Activated CD4-positive, CD25-positive, alpha-beta regulatory T cell (primary cell): ENCODE measurements at regions not wholly inside any gene's neighbourhood (a gene's known extent, or its start where the extent isn't known, plus 50 kb on each side); places are given as distances from the start of the nearest gene placed in this dataset.
"Not testable (repeated sequence)": the region's sequence is repeated elsewhere in the genome, so short reads cannot be mapped to it uniquely, and the experiment has no call there.

Source experiments
- DNase-seq, 4 experiments: peaks; one replicate each; lab custom pipeline; 2025; lab: John Stamatoyannopoulos, UW

DNA sequence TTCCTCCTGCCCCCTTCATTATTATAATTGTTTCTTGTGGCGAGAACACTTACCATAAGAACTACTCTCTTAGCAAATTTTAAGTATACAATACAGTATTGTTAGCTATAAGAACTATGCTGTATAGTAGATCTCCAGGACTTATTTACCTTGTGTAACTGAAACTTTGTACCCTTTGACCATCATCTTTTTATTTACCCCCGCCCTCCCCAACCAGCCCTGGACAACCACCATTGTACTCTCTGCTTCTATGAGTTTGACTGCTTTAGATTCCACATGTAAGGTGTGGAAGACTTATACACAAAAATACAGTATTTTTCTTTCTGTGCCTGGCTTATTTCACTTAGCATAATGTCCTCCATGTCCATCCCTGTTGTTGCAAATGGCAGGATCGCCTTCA lies 161.1 kb downstream of the PHF8 start:
- no peak for DNase-seq

DNA sequence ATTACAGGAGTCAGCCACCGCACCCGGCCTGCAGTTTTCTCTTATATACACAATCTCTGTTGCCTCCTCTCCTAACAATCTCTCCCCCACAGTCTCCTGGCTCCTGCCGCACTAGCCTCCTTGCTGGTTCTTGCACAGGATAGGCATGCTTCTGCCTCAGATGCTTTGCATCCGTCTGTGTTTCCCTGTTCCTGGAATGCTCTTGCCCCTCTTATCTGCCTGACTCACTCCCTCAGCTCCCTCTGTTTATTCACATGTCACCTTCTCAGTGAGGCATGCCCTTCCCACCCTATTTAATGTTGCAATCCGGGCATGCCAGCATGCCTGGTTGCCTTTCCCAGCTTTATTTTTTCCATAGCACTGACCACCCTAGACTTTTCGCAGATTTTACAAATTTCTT lies 161.9 kb downstream of the PHF8 start:
- no peak for DNase-seq

DNA sequence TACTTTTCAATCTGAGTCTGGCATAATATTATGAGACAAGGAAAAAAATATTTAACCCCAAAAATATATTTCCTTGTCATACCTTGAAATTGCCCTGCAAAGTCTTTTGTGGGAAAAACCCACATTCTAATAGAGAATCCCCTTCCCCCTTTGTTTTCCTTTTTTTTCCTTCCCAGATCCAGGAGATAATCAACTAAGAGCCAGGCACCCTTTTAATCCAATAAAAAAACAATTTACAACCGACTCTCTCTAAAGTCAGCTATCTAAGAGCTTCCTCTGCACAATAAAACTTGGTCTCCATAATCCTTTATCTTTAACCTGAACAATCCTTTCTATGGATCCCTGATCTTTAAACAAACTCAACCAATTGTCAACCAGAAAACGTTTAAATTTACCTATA lies 163.5 kb downstream of the PHF8 start:
- not testable (repeated sequence) for DNase-seq

DNA sequence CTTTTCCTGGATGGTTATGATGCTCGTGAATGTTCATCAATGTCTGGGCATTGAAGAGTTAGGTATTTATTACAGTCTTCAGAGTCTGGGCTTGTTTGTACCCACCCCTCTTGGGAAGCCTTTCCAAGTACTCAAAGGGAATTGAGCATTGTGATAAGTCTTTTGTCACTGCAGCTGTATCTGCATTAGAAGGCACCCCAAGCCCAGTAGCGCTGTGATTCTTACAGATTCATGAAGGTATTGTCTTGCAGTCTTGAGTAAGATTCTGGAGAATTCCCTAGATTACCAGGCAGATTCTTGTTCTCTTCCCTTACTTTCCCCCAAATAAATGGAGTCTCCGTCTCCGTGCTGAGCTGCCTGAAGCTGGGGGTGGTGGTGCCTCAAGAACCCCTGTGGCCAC lies 173.4 kb upstream of the HUWE1 start:
- no peak for DNase-seq

DNA sequence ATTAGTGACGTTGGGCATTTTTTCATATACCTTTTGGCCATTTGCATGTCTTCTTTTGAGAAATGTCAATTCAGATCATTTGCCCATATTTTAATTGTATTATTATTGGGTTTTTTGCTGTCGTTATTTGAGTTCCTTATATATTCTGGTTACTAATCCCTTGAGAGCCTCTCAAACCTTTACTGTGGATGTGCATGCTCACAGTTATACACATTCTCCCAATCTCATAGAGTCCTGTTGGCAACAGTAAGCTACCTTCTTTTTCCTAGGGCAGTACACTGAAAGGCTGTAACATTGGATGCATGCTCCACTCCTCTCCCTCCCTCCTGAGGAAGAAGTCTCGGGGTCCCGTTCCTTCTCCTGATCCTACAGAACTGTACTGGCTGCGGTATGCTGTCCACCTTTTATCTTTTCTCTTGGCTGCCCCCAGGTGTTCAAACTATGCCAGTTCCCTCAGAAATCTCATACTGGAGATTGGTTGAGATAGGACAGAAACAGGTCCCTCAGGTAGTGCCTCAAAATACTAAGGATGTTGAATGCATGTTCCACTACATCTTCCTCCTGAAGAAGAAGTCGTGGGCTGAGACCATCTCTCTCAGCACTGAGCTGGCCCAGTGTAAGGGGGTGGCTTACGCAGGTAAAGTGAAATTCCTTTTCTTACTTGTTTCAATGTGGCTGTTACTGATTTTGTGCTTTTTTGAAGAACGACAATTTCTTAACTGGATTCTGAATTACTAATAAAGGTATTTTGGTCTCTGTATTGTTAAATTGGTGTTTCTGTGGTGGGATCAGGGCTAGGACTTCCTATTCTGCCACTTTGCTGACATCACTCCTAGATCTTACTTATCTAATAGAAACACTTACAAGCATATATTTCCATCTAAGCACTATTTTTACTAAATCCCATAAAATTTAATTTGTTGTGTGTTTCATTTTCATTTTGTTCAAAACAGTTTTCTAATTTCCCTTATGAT lies 145.4 kb upstream of the HUWE1 start:
- peak in 3 of 4 experiments; percentile 1 to 8 (median 1) for DNase-seq

DNA sequence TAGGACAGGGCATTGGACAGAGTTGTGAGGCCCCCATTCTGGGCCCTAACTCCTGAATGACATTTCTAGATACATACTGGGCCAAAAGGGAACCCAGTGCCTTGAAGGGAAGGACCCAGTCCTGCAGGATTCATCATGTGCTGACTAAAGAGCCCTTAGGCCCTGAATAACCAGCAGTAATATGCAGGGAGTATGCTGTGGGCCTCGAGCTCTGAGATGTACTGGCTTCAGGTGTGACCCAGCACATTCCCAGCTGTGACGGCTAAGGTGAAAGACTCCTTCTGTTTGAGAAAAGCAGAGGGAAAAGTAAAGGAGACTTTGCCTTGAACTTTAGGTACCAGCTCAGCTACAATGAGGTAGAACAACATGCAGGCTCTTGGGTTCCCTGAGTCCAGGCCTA lies 138.2 kb upstream of the HUWE1 start:
- no peak for DNase-seq

DNA sequence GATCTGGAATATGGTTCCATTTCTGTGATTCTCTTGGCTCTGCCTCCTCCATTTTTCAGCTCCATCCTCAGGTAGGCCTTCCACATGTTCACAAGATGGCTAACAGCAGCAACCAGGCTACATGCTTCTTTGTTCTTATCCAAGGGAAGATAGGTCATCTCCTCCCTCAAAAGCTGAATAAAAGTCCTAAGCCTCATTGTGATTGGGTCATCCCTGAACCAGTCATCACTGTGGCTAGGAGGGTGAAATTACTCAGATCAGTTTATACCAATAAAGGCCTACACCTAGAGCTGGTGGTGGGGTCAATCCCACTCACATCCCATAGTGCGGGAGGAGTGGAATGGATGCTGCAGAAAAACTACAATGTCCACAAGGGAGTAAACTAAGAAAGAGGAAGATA lies 131.6 kb upstream of the HUWE1 start:
- not testable (repeated sequence) for DNase-seq

DNA sequence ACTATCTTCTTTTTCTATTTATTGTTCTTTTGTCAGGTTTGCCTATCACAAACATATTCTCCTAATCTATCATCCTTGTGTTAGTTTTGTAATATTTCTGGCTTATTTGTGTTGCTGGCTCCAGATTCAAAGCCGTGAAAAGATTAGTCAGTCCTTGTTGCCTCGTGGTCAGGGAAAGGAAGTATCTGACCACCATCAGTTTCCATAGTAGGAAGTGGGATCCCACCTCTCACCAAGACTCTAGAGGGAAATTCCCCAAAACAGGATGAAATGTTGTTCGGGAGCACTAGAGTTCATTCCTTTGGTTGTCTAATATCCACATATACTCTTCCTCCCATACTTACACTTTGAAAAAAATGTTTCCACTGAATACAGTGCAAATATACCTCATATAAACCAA lies 131.0 kb upstream of the HUWE1 start:
- no peak for DNase-seq

DNA sequence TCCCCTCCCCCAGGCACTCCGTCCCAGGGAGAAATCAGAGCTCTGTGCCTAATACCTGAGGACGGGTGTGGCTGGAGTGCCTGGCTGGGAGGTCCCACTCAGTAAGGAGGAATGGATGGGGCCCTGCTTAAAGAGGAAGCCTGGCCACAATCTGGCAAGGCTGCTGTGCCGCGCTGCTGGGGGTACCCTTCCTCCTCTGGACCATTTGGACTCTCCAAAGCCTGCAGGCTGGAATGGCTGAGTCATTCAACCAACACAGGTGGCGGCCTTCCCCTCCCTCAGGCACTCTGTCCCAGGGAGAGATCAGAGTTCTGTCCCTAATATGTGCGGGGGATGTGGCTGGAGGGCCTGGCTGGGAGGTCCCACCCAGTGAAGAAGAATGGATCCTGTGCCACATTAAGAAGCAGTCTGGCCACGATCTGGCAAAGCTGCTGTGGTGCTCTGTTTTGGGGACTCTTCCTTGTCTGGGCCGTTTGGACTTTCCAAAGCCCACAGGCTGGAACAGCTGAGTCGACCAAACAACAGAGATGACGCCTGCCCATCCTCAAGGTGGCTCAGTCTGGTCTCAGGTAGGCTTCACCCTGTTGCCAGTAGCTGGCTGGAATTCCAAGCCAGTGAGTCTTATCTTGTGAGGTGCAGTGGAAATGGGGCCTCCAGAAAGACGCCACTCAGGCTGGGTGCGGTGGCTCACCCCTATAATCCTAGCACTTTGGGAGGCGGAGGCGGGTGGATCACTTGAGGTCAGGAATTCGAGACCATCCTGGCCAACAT lies 127.3 kb upstream of the HUWE1 start:
- DNase-seq = no peak

DNA sequence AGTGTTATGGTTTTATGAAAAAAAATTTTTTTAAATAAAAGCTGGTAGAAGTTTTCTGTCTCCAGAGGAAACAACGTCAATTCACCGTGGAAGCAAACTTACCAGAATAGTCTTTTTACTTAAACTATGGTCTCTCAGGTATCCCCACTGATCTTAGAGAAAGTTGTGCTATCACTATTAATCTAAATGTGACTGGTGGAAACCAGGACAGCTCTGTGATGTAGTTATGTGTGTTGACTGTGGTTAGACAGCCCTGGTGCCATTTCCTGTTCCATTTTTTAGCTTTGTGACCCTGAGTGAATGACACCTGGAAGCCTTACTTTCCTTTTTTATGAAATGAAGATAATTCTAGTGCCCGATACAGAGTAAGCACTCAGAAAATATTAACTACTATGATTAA lies 111.8 kb upstream of the HUWE1 start:
- no peak for DNase-seq

DNA sequence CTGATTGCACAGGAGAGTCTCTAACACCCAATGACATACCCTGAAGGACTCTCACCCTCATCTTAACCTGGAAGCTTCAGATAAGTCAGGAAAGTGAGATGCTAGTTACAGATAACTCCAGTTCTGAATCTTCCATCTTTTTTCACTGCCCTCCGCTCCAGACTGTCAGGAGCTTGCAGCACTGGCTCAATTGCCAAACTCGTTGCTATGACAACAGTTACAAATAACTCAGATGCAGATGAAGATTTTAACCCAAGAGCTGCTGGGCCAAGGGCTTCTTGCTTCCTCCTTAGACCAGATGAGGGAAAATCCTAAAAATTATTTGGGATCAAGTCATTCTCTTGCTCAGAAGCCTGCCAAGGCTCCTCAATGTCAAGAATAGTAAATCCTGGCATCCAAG lies 109.1 kb upstream of the HUWE1 start:
- no peak for DNase-seq

DNA sequence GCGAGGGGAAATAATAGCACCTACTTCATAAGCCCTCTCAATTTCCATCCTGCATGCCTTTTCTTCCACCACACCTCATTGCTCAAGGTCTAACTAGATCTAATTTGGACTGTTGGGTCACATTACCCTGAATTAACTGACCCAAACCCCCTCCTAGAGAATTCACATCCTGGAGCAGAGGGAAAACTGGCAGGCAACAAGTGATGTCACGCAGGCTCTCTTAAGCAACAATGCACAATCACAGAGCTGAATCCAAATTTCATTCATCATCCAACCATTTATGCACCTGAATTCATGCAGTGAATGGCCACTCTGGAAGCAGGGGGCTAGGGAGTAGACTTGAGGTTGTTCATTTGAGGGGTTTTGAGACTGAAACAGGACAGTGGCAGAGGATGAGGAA lies 107.7 kb upstream of the HUWE1 start:
- no peak for DNase-seq

DNA sequence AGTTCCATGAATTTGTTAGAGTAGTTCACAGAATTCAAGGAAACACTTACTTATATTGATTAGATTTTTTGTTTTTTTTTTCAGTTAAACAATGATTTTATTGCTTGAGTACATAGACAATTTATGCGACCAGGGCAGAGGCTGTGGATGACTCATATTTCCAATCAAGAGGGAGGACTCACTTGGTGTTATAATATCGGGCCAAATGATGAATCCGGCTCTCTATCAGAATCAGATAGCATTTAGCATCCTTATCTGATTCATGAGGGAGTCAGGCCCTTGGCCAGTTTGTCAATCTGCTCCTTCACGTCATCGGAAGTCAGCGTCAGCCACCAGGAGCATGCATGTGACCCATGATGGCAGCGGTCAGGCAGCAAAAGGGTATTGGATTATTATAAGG lies 82.3 kb upstream of the HUWE1 start:
- DNase-seq = no peak

DNA sequence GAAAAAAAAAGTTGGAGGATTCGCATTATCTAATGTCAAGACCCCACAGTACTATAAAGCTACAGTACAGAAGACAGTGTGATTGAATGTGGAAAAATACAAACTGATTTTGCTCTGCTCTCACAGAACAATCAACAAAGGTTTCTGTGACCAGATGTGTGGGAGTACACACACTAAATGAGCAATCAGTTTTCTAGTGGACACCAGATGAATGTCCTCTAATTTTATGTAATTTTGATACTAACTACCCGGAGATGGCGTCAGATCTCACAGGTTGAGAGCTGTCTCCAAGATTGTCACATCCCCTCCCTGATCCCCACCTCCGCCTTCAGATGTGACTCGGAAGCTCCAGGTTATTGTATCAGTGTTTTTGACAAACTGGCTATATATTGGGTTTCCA lies 81.9 kb upstream of the HUWE1 start:
- DNase-seq = no peak

DNA sequence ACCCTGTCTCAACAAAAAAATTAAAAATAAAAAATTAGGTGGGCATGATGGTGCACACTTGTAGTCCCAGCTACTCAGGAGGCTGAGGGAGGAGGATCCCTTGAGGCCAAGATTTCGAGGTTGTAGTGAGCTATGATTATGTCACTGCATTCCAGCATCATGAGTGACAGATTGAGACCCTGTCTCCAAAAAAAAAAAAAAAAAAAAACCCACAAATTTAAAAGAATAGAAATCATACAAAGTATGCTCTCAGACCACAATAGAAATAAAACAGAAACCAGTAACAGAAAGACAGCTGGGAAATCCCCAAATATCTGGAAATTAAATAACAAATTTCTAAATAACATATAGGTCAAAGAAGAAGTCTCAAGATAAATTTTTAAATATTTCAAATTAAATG lies 81.0 kb upstream of the HUWE1 start:
- no peak for DNase-seq

DNA sequence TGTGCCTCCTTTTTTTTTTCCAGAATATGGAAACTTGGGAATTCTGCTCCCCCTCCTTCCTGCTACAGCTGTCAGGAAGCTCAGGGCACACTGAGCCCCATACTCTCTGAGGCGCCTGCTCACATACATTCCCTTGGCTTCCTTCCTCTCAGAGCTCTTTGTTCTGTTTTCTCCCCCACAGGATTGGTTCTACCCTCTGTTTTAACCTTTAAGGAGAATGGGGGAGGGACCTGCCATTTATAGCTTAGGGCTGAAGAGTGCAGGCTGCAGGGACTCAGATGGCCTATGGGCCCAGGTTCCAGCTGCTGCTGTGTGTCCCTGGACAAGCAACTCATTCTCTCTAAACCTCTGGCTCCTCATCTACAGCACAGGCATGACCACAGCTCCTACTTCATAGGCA lies 70.7 kb upstream of the HUWE1 start:
- not testable (repeated sequence) for DNase-seq

DNA sequence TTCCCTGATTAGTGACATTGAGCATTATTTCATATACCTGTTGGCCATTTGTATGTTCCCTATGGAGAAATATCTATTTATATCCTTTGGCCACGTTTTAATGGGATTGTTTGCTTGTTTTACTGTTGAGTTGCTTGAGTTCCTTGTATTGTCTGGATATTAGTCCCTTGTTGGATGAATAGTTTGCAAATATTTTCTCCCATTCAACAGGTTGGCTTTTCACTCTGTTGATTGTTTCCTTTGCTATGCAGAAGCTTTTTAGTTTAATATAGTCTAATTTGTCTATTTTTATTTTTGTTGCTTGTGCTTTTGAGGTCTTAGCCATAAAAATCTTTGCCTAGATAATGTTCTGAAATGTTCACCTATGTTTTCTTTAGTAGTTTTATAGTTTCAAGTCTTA lies 60.2 kb upstream of the HUWE1 start:
- no peak for DNase-seq

DNA sequence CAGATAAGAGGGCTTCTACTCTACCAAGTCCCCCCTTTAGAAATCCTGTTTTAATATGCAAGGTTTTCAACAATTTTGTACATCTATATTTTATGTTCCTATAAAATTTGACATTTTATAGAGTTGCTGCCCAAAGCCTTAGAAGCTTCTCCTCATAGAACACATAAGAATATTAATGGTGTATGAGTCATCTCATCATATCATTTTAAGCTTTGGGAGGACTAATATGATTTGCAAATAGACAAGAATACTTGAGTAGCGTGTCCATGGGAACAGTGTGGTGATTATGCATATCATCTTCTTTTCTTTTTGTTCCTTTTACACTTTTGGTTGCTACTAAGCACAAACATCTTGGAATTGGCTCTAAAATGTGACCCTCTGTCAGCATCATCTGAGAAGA lies 56.7 kb upstream of the HUWE1 start:
- no peak for DNase-seq

DNA sequence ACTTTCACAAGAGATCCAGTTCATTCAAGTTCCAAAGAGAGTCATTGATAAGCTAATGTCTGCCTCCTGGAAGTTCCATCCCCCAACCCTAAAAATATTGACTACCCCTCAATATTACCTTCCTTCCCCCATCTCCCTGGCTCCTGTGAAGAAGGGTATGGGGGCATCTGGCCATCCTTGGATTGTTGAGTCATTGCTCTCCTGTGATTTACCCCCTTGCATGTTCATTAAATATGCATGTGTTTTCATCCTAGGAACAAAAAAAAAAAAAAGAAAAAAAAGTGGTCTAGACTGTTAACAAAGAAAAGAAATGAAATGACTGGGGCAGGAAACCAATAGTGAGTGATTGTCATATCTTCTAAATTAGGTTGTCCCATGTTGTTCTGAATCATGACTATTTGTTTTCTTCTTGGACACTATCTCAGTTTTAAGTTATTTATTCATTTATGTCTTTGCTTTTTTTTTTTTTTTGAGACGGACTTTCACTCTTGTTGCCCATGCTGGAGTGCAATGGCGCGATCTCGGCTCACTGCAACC lies 51.9 kb upstream of the HUWE1 start:
- DNase-seq = no peak
